ENCODE measurements at regions not wholly inside any gene's neighbourhood (a gene's known extent, or its start where the extent isn't known, plus 50 kb on each side); places are given as distances from the start of the nearest gene placed in this dataset.

DNA sequence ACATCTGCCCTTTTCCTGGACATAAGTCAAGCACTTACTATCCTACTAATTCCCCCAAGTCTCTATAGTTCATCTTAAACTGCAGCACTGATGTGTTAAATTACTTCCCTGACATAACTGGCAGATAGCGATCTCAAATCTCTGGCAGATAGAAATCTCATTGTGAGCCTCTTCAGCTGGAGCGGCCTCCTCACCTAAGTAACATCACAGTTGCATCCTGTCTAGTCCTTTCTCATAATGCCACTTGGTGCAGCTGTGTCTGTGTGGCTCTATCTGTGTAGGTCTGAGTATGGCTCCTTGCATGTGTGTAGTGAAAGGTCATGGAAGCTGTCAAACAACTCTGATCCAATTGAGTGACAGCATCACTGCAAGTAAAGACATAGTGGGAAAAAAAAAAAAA lies 53.6 kb upstream of the FST start:
- H3K9me3 ChIP-seq (ENCODE audit: control insufficient read depth, low read length, poor library complexity, severe bottlenecking) = no peaks in the 10 kb centered on the region
- Mint-ChIP-seq H3K27me3 (peaks cover 52% of the 10 kb centered on the region), H3K4me3 (no peak overlapping the region), H3K4me1 (peaks cover 5% of the 10 kb centered on the region), H3K27ac (no peak overlapping the region), H3K36me3 (ENCODE audit: low read depth) (no peaks in the 10 kb centered on the region)
- DNase-seq (no peak), ATAC-seq (no peak)

- no peaks in the 10 kb centered on the region for H3K36me3 Mint-ChIP-seq (ENCODE audit: low read depth)
- H3K4me1 Mint-ChIP-seq = peaks cover 2% of the 10 kb centered on the region
- ATAC-seq = no peak
- H3K27me3 Mint-ChIP-seq = peaks cover 43% of the 10 kb centered on the region
- no peak for DNase-seq
- no peak overlapping the region for H3K4me3 Mint-ChIP-seq
- H3K27ac Mint-ChIP-seq = no peak overlapping the region
- no peaks in the 10 kb centered on the region for H3K9me3 ChIP-seq (ENCODE audit: control insufficient read depth, low read length, poor library complexity, severe bottlenecking)
Observed at GRCh38 chr5:53427965-53428364, 52.5 kb upstream of the FST start.

DNA sequence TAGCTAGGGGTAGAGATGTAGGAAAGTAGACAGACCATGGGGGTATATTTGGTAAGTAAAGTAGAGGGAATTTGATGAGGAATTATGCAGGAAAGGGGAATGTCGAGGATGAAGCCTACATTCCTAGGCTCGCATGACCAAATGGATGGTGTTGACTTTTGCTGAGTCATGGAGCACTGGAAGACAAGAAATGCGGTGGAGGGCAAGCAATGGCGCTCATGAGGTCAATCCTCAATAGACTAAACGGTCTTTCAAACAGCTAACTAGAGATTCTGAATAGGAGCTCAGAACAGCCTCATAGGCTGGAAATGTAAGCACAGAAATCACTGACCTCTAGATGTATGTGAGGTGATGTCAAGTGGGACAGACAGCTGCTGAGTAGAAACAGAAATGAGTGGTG lies 50.7 kb upstream of the FST start:
- H3K36me3 Mint-ChIP-seq (ENCODE audit: low read depth) = no peaks in the 10 kb centered on the region

GRCh38 chr5:53430618-53431252 lies 49.7 kb upstream of the FST start:
- H3K4me1 Mint-ChIP-seq = peaks cover 2% of the 10 kb centered on the region
- H3K4me3 Mint-ChIP-seq = no peak overlapping the region

More for the DNA sequence above, 50.7 kb upstream of the FST start:
- peaks cover 2% of the 10 kb centered on the region for H3K4me1 Mint-ChIP-seq
- no peak overlapping the region for H3K27ac Mint-ChIP-seq
- DNase-seq = no peak
- H3K9me3 ChIP-seq (ENCODE audit: control insufficient read depth, low read length, poor library complexity, severe bottlenecking) = no peaks in the 10 kb centered on the region
- no peak overlapping the region for H3K4me3 Mint-ChIP-seq
- peaks cover 29% of the 10 kb centered on the region for H3K27me3 Mint-ChIP-seq
- ATAC-seq = no peak

More at GRCh38 chr5:53430618-53431252, 49.7 kb upstream of the FST start:
- Mint-ChIP-seq H3K36me3 (ENCODE audit: low read depth) (no peaks in the 10 kb centered on the region), H3K27me3 (peaks cover 29% of the 10 kb centered on the region), H3K27ac (no peak overlapping the region)
- DNase-seq (no peak), ATAC-seq (no peak)
- no peaks in the 10 kb centered on the region for H3K9me3 ChIP-seq (ENCODE audit: control insufficient read depth, low read length, poor library complexity, severe bottlenecking)
